H1 (cell line): ENCODE measurements at regions not wholly inside any gene's neighbourhood (a gene's known extent, or its start where the extent isn't known, plus 50 kb on each side); places are given as distances from the start of the nearest gene placed in this dataset.

ENCODE experiments used
- CHD1 ChIP-seq: IDR thresholded peaks from 2 replicates; pipeline ENCODE4 v1.6.1; 2012; ENCODE audit warnings: low read depth, low read length, improper control_type of control experiment
- CHD7 ChIP-seq: fragments of 300-600 bp; sonication (generic); IDR thresholded peaks from 2 replicates; pipeline ENCODE4 v1.7.1; 2012; ENCODE audit warnings: low read length, moderate library complexity, mild to moderate bottlenecking, inconsistent platforms; ENCODE audit not compliant: insufficient replicate concordance
- SP4 ChIP-seq: IDR thresholded peaks from 2 replicates; pipeline ENCODE4 v1.6.1; 2012; ENCODE audit warnings: low read length, inconsistent platforms

DNA sequence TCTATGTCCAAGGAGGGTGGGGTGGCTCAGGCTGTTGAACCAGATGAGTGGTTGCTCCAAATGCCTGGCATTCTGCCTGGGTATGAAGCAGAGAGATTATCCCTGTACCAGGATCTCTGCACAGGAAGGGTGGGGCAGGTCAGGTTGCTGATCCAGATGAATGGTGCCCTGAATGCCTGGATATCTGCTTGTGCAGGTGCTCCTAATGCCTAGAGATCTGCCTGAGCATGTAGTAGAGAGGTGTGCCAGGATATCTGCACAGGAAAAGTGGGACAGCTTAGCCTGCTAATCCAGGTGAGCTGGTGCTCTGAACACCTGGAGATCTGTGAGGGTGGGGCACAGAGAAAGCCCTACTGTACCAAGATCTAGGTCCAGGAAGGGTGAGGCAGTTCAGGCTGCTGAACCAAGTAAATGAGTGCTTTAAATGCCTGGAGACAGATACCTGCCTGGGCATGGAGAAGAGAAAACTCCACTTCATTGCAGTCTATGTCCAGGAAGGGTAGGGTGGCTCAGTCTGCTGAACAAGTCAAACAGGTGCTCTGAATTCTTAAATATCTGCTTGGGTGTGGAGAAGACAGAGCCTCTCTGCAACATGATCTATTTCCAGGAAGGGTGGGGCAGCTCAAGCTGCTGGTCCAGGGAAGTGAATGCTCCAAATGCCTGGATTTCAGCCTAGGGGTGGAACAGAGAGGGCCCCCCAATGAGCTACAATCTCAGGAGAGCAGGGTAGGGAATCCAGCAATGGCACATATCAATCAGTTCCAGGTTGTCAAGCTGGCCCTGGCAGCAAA lies 189.4 kb upstream of the DMRTA1 start (continued):
- TF ChIP-seq CHD7 (no peak), CHD1 (no peak), SP4 (no peak)
